WTC11 (cell line): ENCODE measurements at regions not wholly inside any gene's neighbourhood (a gene's known extent, or its start where the extent isn't known, plus 50 kb on each side); places are given as distances from the start of the nearest gene placed in this dataset.
A peak's percentile ranks its signal among the peaks of the same experiment; 100 is the strongest.

Source experiments
- ATAC-seq: fragments of 200-7000 bp; cut with Tn5 transposase; 2 replicates; pipeline ENCODE4 v1.10.0; 2021; ENCODE audit warnings: mild to moderate bottlenecking, moderate library complexity
- CTCF ChIA-PET: fragments of 300-600 bp; sonication (Branson Sonifier 250); formaldehyde crosslinking; loops from one replicate; lab custom pipeline; 2021; ENCODE audit warnings: antibody characterized with exemption; lab: Charles Lee
- POLR2A ChIA-PET: fragments of 350-600 bp; sonication (Branson Sonifier 250); formaldehyde crosslinking; loops from one replicate; lab custom pipeline; 2021; ENCODE audit warnings: antibody characterized with exemption; lab: Charles Lee
- DNase-seq: peaks from one replicate; pipeline ENCODE4 v3.0.0; 2021; ENCODE audit warnings: low spot score
- H3K27ac Mint-ChIP-seq: 2 replicates; pipeline ENCODE4 v1.8.0; 2021; ENCODE audit warnings: mixed read lengths
- H3K27me3 Mint-ChIP-seq: 2 replicates; pipeline ENCODE4 v1.8.0; 2021; ENCODE audit warnings: low read depth, mild to moderate bottlenecking, moderate library complexity, mixed read lengths
- H3K36me3 Mint-ChIP-seq: 2 replicates; pipeline ENCODE4 v1.8.0; 2021; ENCODE audit warnings: mixed read lengths
- H3K4me1 Mint-ChIP-seq: 2 replicates; pipeline ENCODE4 v1.8.0; 2022; ENCODE audit warnings: mixed read lengths
- H3K4me3 Mint-ChIP-seq: 2 replicates; pipeline ENCODE4 v1.8.0; 2021; ENCODE audit warnings: mild to moderate bottlenecking, moderate library complexity, mixed read lengths
- H3K9me3 Mint-ChIP-seq: 2 replicates; pipeline ENCODE4 v1.8.0; 2021; ENCODE audit warnings: mixed read lengths
- ATF1 ChIP-seq: sonication (generic); formaldehyde crosslinking; IDR thresholded peaks from 2 replicates; pipeline ENCODE4 v1.8.1; 2023; ENCODE audit warnings: mild to moderate bottlenecking, moderate library complexity, missing genetic modification reagents
- ATF6 ChIP-seq: sonication (generic); formaldehyde crosslinking; IDR thresholded peaks from 2 replicates; pipeline ENCODE4 v1.8.1; 2023; ENCODE audit warnings: mild to moderate bottlenecking, missing genetic modification reagents
- CTCF ChIP-seq: fragments of 200-600 bp; IDR thresholded peaks from 2 replicates; pipeline ENCODE4 v1.8.0; 2022; ENCODE audit warnings: antibody characterized with exemption
- ETV6 ChIP-seq: sonication (generic); formaldehyde crosslinking; IDR thresholded peaks from 2 replicates; pipeline ENCODE4 v1.8.1; 2022; ENCODE audit warnings: mild to moderate bottlenecking, missing genetic modification reagents
- GABPB1 ChIP-seq: sonication (generic); formaldehyde crosslinking; IDR thresholded peaks from 2 replicates; pipeline ENCODE4 v1.8.1; 2023; ENCODE audit warnings: mild to moderate bottlenecking, missing genetic modification reagents
- JAZF1 ChIP-seq: fragments of 250-450 bp; sonication (Bioruptor Pico); IDR thresholded peaks from 2 replicates; pipeline ENCODE4 v1.9.0; 2021; ENCODE audit warnings: moderate library complexity, mild to moderate bottlenecking, inconsistent platforms
- JUN ChIP-seq: sonication (generic); formaldehyde crosslinking; IDR thresholded peaks from 2 replicates; pipeline ENCODE4 v1.8.0; 2023; ENCODE audit warnings: mild to moderate bottlenecking, missing genetic modification reagents
- MLX ChIP-seq: sonication (generic); formaldehyde crosslinking; IDR thresholded peaks from 2 replicates; pipeline ENCODE4 v1.8.1; 2023; ENCODE audit warnings: mild to moderate bottlenecking, missing genetic modification reagents, moderate library complexity
- NFATC4 ChIP-seq: fragments of 250-450 bp; sonication (Bioruptor Pico); IDR thresholded peaks from 2 replicates; pipeline ENCODE4 v1.9.0; 2021; ENCODE audit warnings: mild to moderate bottlenecking
- NR3C1 ChIP-seq: sonication (generic); formaldehyde crosslinking; conservative IDR thresholded peaks from 2 replicates; pipeline ENCODE4 v1.8.1; 2023; ENCODE audit warnings: low read depth, mild to moderate bottlenecking, missing genetic modification reagents
- PRDM15 ChIP-seq: sonication (generic); formaldehyde crosslinking; IDR thresholded peaks from 2 replicates; pipeline ENCODE4 v1.8.0; 2022; ENCODE audit warnings: missing genetic modification reagents
- PREB ChIP-seq: sonication (generic); formaldehyde crosslinking; IDR thresholded peaks from 2 replicates; pipeline ENCODE4 v1.8.1; 2022; ENCODE audit warnings: mild to moderate bottlenecking, missing genetic modification reagents, moderate library complexity, borderline replicate concordance
- TEAD1 ChIP-seq: sonication (generic); formaldehyde crosslinking; IDR thresholded peaks from 2 replicates; pipeline ENCODE4 v1.8.0; 2022; ENCODE audit warnings: mild to moderate bottlenecking, missing genetic modification reagents
- TEAD4 ChIP-seq: sonication (generic); formaldehyde crosslinking; IDR thresholded peaks from 2 replicates; pipeline ENCODE4 v1.8.0; 2022; ENCODE audit warnings: mild to moderate bottlenecking, missing genetic modification reagents
- USF1 ChIP-seq: sonication (generic); formaldehyde crosslinking; IDR thresholded peaks from 2 replicates; pipeline ENCODE4 v1.8.0; 2022; ENCODE audit warnings: mild to moderate bottlenecking, missing genetic modification reagents
- USF2 ChIP-seq: sonication (generic); formaldehyde crosslinking; IDR thresholded peaks from 2 replicates; pipeline ENCODE4 v1.8.1; 2023; ENCODE audit warnings: mild to moderate bottlenecking, missing genetic modification reagents, moderate library complexity
- ZMAT4 ChIP-seq: fragments of 250-450 bp; sonication (Bioruptor Pico); IDR thresholded peaks from 2 replicates; pipeline ENCODE4 v1.9.0; 2021; ENCODE audit warnings: mild to moderate bottlenecking
- ZNF532 ChIP-seq: fragments of 250-450 bp; sonication (Bioruptor Pico); IDR thresholded peaks from 2 replicates; pipeline ENCODE4 v1.9.0; 2021; ENCODE audit warnings: mild to moderate bottlenecking, borderline replicate concordance
- ZNF671 ChIP-seq: fragments of 250-450 bp; sonication (Bioruptor Pico); IDR thresholded peaks from 2 replicates; pipeline ENCODE4 v1.8.0; 2021; ENCODE audit warnings: mild to moderate bottlenecking

GRCh38 chrX:134735015-134735414, 62.0 kb downstream of the PABIR2 start:
- H3K36me3 Mint-ChIP-seq, result no peaks in the 10 kb centered on the region
- H3K4me1 Mint-ChIP-seq, result peaks cover 42% of the 10 kb centered on the region
- POLR2A ChIA-PET, result no interaction called here
- CTCF ChIA-PET, result interaction anchor here (1.3 kb wide), 1 partner anchor 29 kb away, joined by 3 read pairs; no protein-coding TSS in a partner anchor
- ATAC-seq (peak; percentile 84), DNase-seq (no peak)
- H3K27me3 Mint-ChIP-seq, result no peaks in the 10 kb centered on the region
- no peaks in the 10 kb centered on the region for H3K9me3 Mint-ChIP-seq
- H3K27ac Mint-ChIP-seq, result no peak overlapping the region
- TF ChIP-seq USF2, result no peak
- TF ChIP-seq CTCF, result no peak
- TF ChIP-seq NFATC4, result no peak
- no peak for TF ChIP-seq ZMAT4 (CRISPR knock-in tag)
- TF ChIP-seq ATF1 (CRISPR knock-in tag), result no peak
- no peak for TF ChIP-seq JAZF1 (CRISPR knock-in tag)
- no peak for TF ChIP-seq TEAD4
- no peak for TF ChIP-seq PRDM15 (CRISPR knock-in tag)
- no peak for TF ChIP-seq PREB (CRISPR knock-in tag)
- no peak for TF ChIP-seq ZNF532 (CRISPR knock-in tag)
- TF ChIP-seq TEAD1 (CRISPR knock-in tag), result no peak
- no peak for TF ChIP-seq ETV6
- TF ChIP-seq JUN, result no peak
- TF ChIP-seq MLX (CRISPR knock-in tag), result no peak
- TF ChIP-seq USF1 (CRISPR knock-in tag), result no peak
- no peak for TF ChIP-seq ZNF671 (CRISPR knock-in tag)
- TF ChIP-seq NR3C1, result no peak
- no peak for TF ChIP-seq ATF6 (CRISPR knock-in tag)
- TF ChIP-seq GABPB1 (CRISPR knock-in tag), result no peak
- no peak overlapping the region for H3K4me3 Mint-ChIP-seq
